ENCODE measurements at regions not wholly inside any gene's neighbourhood (a gene's known extent, or its start where the extent isn't known, plus 50 kb on each side); places are given as distances from the start of the nearest gene placed in this dataset.

DNA sequence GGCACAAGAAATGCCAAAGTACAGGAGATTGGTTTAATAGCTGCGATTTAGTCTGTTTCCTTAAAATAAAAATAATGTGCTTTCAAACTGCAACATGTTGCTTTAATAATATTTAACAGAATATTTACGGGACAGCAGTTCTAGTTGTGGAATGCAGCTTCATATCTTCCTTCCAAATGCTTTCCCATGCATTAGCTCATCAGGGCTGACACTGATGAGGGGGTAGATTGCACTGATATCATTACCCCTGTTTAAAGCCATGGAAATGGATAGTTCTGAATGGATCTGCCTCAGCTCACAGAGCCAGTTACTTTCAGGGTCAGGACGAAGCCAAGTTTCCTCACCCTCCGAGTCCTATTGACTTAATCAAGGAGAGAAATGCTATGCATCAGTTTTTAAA, 93.2 kb upstream of the OSMR start:
- Histone ChIP-seq H3K14ac (ENCODE audit: insufficient read length) (no peak overlapping the region), H3K4ac (replicated peaks; ENCODE audit: insufficient read length, low read depth, low read length) (no peak overlapping the region), H3K23me2 (ENCODE audit: low read depth, low read length) (no peaks in the 10 kb centered on the region), H3K23ac (ENCODE audit: insufficient read length) (no peak overlapping the region), H3K4me3 (ENCODE audit: extremely low read depth in 1 of 4, insufficient read depth in 2 of 4, low read depth in 3 of 4, low read length in 4 of 4) (no peak overlapping the region), H3K56ac (replicated peaks; ENCODE audit: insufficient read length, low read depth, low read length) (no peak overlapping the region), H3K4me1 (replicated peaks in 1 of 4; ENCODE audit: control insufficient read depth in 3 of 4, insufficient read depth in 4 of 4, low read length in 3 of 4) (no peaks in the 10 kb centered on the region), H2BK12ac (ENCODE audit: low read depth, low read length) (no peak overlapping the region), H4K8ac (ENCODE audit: extremely low read depth, insufficient read depth, low read length) (no peak overlapping the region), H3K4me2 (ENCODE audit: insufficient read depth in 1 of 2, low read depth in 2 of 2, low read length in 2 of 2) (no peak overlapping the region), H2BK120ac (replicated peaks; ENCODE audit: low read depth, low read length) (no peak overlapping the region), H2BK20ac (ENCODE audit: low read length) (no peak overlapping the region), H4K5ac (ENCODE audit: insufficient read length, low read depth, low read length) (no peak overlapping the region), H2AK5ac (ENCODE audit: low read depth, low read length) (no peak overlapping the region), H3K36me3 (ENCODE audit: control insufficient read depth in 2 of 4, insufficient read depth in 4 of 4, low read length in 3 of 4) (no peaks in the 10 kb centered on the region), H3K79me1 (ENCODE audit: low read depth, low read length) (no peaks in the 10 kb centered on the region), H3K9me3 (ENCODE audit: insufficient read depth in 2 of 2, low read depth in 1 of 2, low read length in 1 of 2) (no peaks in the 10 kb centered on the region), H3K27ac (ENCODE audit: low read depth, low read length) (no peak overlapping the region), H4K20me1 (replicated peaks in 1 of 2; ENCODE audit: control insufficient read depth in 1 of 2, insufficient read depth in 2 of 2, low read length in 2 of 2) (no peaks in the 10 kb centered on the region), H4K91ac (replicated peaks; ENCODE audit: insufficient read length, low read length) (no peak overlapping the region), H2BK5ac (ENCODE audit: low read depth, low read length) (no peak overlapping the region), H2BK15ac (ENCODE audit: low read length) (no peak overlapping the region), H2AFZ (ENCODE audit: low read length) (no peak overlapping the region), H3K27me3 (replicated peaks in 1 of 4; ENCODE audit: control insufficient read depth in 3 of 4, extremely low read depth in 1 of 4, insufficient read depth in 3 of 4, low read length in 3 of 4) (no peaks in the 10 kb centered on the region), H3K79me2 (ENCODE audit: control insufficient read depth in 1 of 2, insufficient read depth in 2 of 2, low read length in 2 of 2) (no peaks in the 10 kb centered on the region), H3K18ac (ENCODE audit: extremely low read depth, low read length) (no peak overlapping the region), H3K9ac (replicated peaks in 1 of 4; ENCODE audit: extremely low read depth in 1 of 4, low read depth in 3 of 4, low read length in 3 of 4) (no peak overlapping the region)
- FAIRE-seq (no peak), DNase-seq (ENCODE audit: low read depth in 1 of 2, low spot score in 2 of 2) (no peak)
- POLR2A ChIA-PET (ENCODE audit: partially characterized antibody), result no interaction called here
- WGBS, 2 experiments (ENCODE audit: extremely low coverage in 1 of 2, insufficient coverage in 1 of 2, insufficient read length in 1 of 2, insufficient replicate concordance in 2 of 2, low coverage in 1 of 2, low lambda C conversion rate in 2 of 2, missing lambda C conversion rate in 1 of 2), result 91% methylated on average over 4 of the region's 4 CpGs; no CpG with 5 or more reads in 1 of the 2 experiments
- CTCF ChIA-PET (ENCODE audit: partially characterized antibody), result interaction anchor here (0.9 to 3.7 kb wide), 7 partner anchors 17 to 488 kb away, joined by 3 to 28 read pairs (median 6); no protein-coding TSS in a partner anchor
- no peak for TF ChIP-seq RBBP5 (IDR thresholded peaks at IDR 0.05; ENCODE audit: borderline replicate concordance, low read depth, low read length)

Measured in H1 (cell line).